Uterus (tissue), 3 donors: ENCODE measurements at regions not wholly inside any gene's neighbourhood (a gene's known extent, or its start where the extent isn't known, plus 50 kb on each side); places are given as distances from the start of the nearest gene placed in this dataset.
"Not testable (repeated sequence)": the region's sequence is repeated elsewhere in the genome, so short reads cannot be mapped to it uniquely, and the experiment has no call there.

Source experiments
- DNase-seq, 2 donors: peaks; one replicate each; pipeline ENCODE4 v3.0.0-alpha.2; 2019 to 2020
- H3K27ac ChIP-seq, 2 donors: fragments of 200-600 bp; sonication (generic); 1 replicate in 1 of 2; 2 replicates in 1 of 2; pipeline ENCODE4 v1.5.1; 2016 to 2018
- H3K27me3 ChIP-seq, 2 donors: fragments of 200-600 bp; sonication (generic); one replicate each; pipeline ENCODE4 v1.5.1; 2018 to 2019; ENCODE audit warnings: control low read depth in 1 of 2
- H3K36me3 ChIP-seq, 2 donors: fragments of 200-600 bp; sonication (generic); one replicate each; pipeline ENCODE4 v1.5.1; 2019; ENCODE audit warnings: control low read depth in 1 of 2
- H3K4me1 ChIP-seq, 2 donors: fragments of 200-600 bp; sonication (generic); one replicate each; pipeline ENCODE4 v1.5.1; 2018 to 2019; ENCODE audit warnings: control low read depth in 1 of 2
- H3K4me3 ChIP-seq, 2 donors: fragments of 200-600 bp; sonication (generic); 1 replicate in 1 of 2; 2 replicates in 1 of 2; pipeline ENCODE4 v1.5.1; 2018 to 2019; ENCODE audit warnings: mild to moderate bottlenecking in 1 of 2
- H3K9me3 ChIP-seq, 2 donors: fragments of 200-600 bp; sonication (generic); one replicate each; pipeline ENCODE4 v1.5.1; 2019; ENCODE audit warnings: control low read depth in 1 of 2
- POLR2A ChIP-seq, 2 donors: fragments of 450-650 bp; IDR thresholded peaks; one replicate each; pipeline ENCODE4 v1.6.1; 2016; ENCODE audit warnings: antibody characterized with exemption in 2 of 2, mild to moderate bottlenecking in 1 of 2, moderate library complexity in 1 of 2
- intact Hi-C: fragments of 100-400 bp; cut with DNase I; formaldehyde crosslinking; loops from one replicate; pipeline ENCODE4 v1.15.1; 2023; ENCODE audit warnings: low total_unique reads
- TF ChIP-seq, protein P1 (sequence below), 4 experiments: fragments of 200-600 bp in 2 of 4; fragments of 450-650 bp in 2 of 4; sonication (generic) in 2 of 4; IDR thresholded peaks; one replicate each; pipeline ENCODE4 v1.5.1; 2016 to 2019; ENCODE audit warnings: antibody characterized with exemption in 4 of 4, mild to moderate bottlenecking in 2 of 4, moderate library complexity in 1 of 4
- donor health status: DM: yes; HTN: yes; CAD: no.

DNA sequence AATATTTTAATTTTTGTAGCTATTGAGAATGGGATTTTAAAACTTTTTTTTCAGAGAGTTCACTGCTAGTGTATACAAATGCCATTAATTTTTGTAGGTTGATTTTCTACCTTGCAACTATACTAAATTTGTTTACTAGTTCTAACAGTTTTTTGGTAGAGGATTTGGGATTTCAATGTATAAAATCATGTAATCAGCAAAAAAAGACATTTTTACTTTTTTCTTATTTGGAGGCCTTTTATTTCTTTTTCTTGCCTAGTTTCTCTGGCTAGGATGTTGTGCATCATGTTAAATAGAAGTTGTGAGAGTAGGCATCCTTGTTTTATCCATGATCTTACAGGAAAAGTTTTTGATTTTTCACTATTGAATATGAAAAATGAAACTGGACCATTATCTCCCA, 602.9 kb upstream of the KIF2B start:
- Histone ChIP-seq H3K27ac (no peak overlapping the region), H3K36me3 (no peaks in the 10 kb centered on the region), H3K9me3 (no peaks in the 10 kb centered on the region), H3K4me1 (no peaks in the 10 kb centered on the region), H3K4me3 (no peak overlapping the region), H3K27me3 (no peaks in the 10 kb centered on the region)
- no peak for TF ChIP-seq POLR2A (IDR thresholded peaks at IDR 0.05)
- TF ChIP-seq, protein P1, sequence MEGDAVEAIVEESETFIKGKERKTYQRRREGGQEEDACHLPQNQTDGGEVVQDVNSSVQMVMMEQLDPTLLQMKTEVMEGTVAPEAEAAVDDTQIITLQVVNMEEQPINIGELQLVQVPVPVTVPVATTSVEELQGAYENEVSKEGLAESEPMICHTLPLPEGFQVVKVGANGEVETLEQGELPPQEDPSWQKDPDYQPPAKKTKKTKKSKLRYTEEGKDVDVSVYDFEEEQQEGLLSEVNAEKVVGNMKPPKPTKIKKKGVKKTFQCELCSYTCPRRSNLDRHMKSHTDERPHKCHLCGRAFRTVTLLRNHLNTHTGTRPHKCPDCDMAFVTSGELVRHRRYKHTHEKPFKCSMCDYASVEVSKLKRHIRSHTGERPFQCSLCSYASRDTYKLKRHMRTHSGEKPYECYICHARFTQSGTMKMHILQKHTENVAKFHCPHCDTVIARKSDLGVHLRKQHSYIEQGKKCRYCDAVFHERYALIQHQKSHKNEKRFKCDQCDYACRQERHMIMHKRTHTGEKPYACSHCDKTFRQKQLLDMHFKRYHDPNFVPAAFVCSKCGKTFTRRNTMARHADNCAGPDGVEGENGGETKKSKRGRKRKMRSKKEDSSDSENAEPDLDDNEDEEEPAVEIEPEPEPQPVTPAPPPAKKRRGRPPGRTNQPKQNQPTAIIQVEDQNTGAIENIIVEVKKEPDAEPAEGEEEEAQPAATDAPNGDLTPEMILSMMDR (IDR thresholded peaks at IDR 0.05) = no peak
- intact Hi-C loops = no loop called here
- no peak for DNase-seq

DNA sequence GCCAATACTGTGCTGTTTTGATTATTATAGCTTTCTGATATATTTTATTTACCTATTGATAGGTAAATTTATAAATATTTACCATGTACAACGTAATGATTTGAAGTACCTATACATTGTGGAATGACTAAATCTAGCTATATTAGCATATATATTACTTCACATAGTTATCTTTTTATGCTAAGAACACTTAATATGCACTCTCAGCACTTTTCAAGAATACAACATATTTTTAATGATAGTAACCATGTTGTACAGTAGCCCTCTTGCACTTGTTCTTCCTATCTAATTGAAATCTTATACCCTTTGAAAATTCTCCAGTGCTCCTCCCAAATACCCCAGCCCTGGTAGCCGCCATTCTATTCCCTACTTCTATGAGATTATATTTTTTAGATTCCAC, 604.0 kb upstream of the KIF2B start:
- Histone ChIP-seq H3K27ac (no peak overlapping the region), H3K4me1 (no peaks in the 10 kb centered on the region), H3K27me3 (no peaks in the 10 kb centered on the region), H3K9me3 (no peaks in the 10 kb centered on the region), H3K36me3 (no peaks in the 10 kb centered on the region), H3K4me3 (no peak overlapping the region)
- TF ChIP-seq POLR2A (IDR thresholded peaks at IDR 0.05) = no peak
- TF ChIP-seq, protein P1 (IDR thresholded peaks at IDR 0.05) = no peak
- intact Hi-C loops = no loop called here
- no peak for DNase-seq

DNA sequence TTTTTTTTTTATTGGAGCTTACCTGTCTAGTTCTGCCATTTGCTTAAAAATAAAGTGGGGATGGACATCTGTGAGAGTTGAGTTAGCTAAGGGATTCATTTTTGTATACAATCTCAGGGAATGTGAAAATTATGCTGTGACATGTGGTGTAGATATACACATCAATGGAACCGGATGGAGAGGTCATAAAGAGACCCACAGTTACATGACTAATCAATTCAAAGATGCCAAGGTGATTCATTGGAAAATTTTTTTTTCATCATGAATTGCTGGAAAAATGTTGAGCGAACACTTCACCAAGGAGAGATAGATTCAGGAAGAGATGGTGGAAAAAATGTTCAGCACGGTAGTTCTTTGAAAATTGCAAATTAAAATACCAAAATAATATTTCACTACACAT, 605.4 kb upstream of the KIF2B start:
- Histone ChIP-seq H3K27ac (no peak overlapping the region), H3K9me3 (no peaks in the 10 kb centered on the region), H3K4me3 (no peak overlapping the region), H3K4me1 (no peaks in the 10 kb centered on the region), H3K36me3 (no peaks in the 10 kb centered on the region), H3K27me3 (no peaks in the 10 kb centered on the region)
- DNase-seq = no peak
- intact Hi-C loops = no loop called here
- TF ChIP-seq, protein P1 (IDR thresholded peaks at IDR 0.05) = no peak
- no peak for TF ChIP-seq POLR2A (IDR thresholded peaks at IDR 0.05)

DNA sequence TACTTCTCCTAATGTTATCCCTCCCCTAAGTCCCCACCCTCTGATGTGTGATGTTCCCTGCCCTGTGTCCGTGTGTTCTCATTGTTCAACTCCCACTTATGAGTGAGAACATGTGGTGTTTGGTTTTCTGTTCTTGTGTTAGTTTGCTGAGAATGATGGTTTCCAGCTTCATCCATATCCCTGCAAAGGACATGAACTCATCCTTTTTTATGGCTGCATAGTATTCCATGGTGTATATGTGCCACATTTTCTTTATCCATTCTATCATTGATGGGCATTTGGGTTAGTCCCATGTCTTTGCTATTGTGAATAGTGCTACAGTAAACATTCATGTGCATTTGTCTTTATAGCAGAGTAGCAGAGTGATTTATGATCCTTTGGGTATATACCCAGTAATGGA, 613.8 kb upstream of the KIF2B start:
- DNase-seq, H3K9me3 ChIP-seq, H3K4me3 ChIP-seq, intact Hi-C loops, H3K4me1 ChIP-seq, H3K36me3 ChIP-seq, H3K27ac ChIP-seq, H3K27me3 ChIP-seq: not testable (repeated sequence)

DNA sequence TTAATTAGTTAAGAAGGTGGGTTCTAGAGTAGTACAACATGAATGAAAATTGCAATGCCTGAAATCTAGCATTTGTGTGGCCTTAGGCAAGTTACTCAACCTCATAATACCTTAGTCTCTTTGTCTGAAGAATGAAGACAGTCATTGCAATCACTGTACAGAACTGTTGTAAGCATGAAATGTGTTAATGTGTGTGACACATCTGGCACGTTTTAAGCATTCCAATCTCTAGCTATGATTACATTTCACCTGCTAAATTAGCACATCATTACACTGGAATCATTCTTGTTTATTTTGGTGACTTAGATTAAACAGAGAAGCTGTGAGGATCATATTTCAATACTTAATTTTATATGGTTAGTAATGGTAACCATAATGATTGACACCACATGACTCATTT, 629.7 kb upstream of the KIF2B start:
- Histone ChIP-seq H3K36me3 (no peaks in the 10 kb centered on the region), H3K4me1 (no peaks in the 10 kb centered on the region), H3K4me3 (no peak overlapping the region), H3K27ac (no peak overlapping the region), H3K9me3 (no peaks in the 10 kb centered on the region), H3K27me3 (no peaks in the 10 kb centered on the region)
- TF ChIP-seq, protein P1 (IDR thresholded peaks at IDR 0.05) = no peak
- no peak for TF ChIP-seq POLR2A (IDR thresholded peaks at IDR 0.05)
- intact Hi-C loops = no loop called here
- no peak for DNase-seq

DNA sequence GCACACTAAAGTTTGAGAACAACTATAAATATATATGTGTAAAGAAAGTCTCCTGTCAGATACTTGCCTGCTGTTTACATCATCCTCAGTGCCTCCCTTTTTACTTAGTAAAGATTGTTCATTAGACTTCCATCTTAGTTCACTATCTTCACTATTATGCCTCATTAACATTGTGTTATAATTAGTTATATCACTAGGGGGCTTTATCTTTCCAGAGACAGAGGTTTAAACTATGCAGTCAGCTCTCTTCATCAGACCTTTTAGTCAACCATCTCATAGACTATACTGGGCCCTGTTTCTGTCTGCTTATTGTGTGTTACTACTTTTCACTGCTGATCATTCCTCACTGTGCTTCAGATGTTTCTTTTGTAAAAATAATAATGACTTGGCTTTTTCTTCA, 630.8 kb upstream of the KIF2B start:
- intact Hi-C loops = no loop called here
- H3K4me3 ChIP-seq = no peak overlapping the region
- no peaks in the 10 kb centered on the region for H3K9me3 ChIP-seq
- no peaks in the 10 kb centered on the region for H3K4me1 ChIP-seq
- no peak for TF ChIP-seq POLR2A (IDR thresholded peaks at IDR 0.05)
- H3K27ac ChIP-seq = no peak overlapping the region
- H3K27me3 ChIP-seq = no peaks in the 10 kb centered on the region
- DNase-seq = no peak
- H3K36me3 ChIP-seq = no peaks in the 10 kb centered on the region
